ENCODE measurements at regions not wholly inside any gene's neighbourhood (a gene's known extent, or its start where the extent isn't known, plus 50 kb on each side); places are given as distances from the start of the nearest gene placed in this dataset.
A peak's percentile ranks its signal among the peaks of the same experiment; 100 is the strongest.

DNA sequence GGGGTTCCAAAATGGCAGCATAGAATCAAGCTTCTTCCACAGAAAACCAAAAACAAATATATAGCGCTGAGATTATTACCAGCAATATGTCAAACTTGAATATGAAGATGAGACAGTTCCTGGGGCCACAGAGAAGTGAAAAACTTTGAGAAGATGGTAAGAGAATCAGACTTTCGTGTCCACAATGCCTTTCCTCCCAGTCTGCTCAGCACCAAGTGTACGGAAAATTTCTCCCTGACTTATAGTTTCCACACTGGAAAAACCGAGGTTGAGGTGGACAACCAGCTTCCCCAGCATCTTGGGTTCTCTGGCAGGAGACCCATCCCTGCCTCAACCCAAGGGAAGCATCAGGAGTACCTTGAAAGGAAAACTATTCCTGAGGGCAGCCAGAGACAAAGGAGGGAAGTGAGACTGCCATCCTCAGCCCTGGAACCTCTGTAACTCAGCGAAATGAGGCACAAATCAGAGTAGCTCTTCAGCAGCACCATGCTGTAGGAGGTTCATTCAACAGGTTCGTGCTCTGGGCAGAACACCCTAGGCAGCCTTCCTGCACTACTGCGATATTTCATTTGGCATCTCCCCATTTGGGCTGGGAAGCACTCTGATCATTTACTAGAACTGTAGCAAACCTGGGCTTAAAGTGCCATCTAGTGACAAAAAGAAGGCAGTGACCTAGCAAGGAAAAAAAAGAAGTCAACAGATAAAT lies 52.4 kb upstream of the CAPRIN2 start:
- no peak for DNase-seq (ENCODE audit: extremely low read depth, low read depth)
- TF ChIP-seq, protein P1, sequence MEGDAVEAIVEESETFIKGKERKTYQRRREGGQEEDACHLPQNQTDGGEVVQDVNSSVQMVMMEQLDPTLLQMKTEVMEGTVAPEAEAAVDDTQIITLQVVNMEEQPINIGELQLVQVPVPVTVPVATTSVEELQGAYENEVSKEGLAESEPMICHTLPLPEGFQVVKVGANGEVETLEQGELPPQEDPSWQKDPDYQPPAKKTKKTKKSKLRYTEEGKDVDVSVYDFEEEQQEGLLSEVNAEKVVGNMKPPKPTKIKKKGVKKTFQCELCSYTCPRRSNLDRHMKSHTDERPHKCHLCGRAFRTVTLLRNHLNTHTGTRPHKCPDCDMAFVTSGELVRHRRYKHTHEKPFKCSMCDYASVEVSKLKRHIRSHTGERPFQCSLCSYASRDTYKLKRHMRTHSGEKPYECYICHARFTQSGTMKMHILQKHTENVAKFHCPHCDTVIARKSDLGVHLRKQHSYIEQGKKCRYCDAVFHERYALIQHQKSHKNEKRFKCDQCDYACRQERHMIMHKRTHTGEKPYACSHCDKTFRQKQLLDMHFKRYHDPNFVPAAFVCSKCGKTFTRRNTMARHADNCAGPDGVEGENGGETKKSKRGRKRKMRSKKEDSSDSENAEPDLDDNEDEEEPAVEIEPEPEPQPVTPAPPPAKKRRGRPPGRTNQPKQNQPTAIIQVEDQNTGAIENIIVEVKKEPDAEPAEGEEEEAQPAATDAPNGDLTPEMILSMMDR (IDR thresholded peaks at IDR 0.05; ENCODE audit: low read depth, low read length, missing control alignments) = peak; percentile 66
- no peak overlapping the region for H3K4me3 ChIP-seq (replicated peaks; ENCODE audit: low read depth, low read length)

DNA sequence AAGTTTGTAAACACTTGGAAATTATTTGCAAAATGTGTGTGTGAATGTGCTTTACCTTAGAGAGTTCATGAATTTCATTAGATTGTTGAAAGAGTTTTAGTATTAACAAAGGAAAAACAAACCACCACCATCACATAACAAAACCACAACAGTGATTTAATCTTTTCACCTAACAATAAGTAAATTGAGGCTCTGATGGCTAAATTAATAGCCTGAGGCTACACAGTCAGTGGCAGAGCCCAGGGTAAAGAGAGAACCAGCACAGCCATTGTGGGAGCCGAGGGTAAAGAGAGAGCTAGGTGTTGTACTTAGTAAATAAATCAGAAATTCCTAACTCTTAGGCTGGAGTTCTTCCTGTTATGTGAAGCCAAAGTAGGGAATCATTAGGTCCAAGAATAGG lies 51.2 kb upstream of the CAPRIN2 start:
- TF ChIP-seq, protein P1 (IDR thresholded peaks at IDR 0.05; ENCODE audit: low read depth, low read length, missing control alignments) = no peak
- no peak for DNase-seq (ENCODE audit: extremely low read depth, low read depth)
- no peak overlapping the region for H3K4me3 ChIP-seq (replicated peaks; ENCODE audit: low read depth, low read length)

Data from HFF-Myc (cell line).